ENCODE measurements at regions not wholly inside any gene's neighbourhood (a gene's known extent, or its start where the extent isn't known, plus 50 kb on each side); places are given as distances from the start of the nearest gene placed in this dataset.
A peak's percentile ranks its signal among the peaks of the same experiment; 100 is the strongest.

GRCh38 chr9:111102793-111103464 lies 64.7 kb upstream of the LPAR1 start:
- TF ChIP-seq, protein P1, sequence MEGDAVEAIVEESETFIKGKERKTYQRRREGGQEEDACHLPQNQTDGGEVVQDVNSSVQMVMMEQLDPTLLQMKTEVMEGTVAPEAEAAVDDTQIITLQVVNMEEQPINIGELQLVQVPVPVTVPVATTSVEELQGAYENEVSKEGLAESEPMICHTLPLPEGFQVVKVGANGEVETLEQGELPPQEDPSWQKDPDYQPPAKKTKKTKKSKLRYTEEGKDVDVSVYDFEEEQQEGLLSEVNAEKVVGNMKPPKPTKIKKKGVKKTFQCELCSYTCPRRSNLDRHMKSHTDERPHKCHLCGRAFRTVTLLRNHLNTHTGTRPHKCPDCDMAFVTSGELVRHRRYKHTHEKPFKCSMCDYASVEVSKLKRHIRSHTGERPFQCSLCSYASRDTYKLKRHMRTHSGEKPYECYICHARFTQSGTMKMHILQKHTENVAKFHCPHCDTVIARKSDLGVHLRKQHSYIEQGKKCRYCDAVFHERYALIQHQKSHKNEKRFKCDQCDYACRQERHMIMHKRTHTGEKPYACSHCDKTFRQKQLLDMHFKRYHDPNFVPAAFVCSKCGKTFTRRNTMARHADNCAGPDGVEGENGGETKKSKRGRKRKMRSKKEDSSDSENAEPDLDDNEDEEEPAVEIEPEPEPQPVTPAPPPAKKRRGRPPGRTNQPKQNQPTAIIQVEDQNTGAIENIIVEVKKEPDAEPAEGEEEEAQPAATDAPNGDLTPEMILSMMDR (IDR thresholded peaks at IDR 0.05), result no peak
- H3K4me1 ChIP-seq (ENCODE audit: low read depth), result no peaks in the 10 kb centered on the region
- no peaks in the 10 kb centered on the region for H3K9me3 ChIP-seq
- ATAC-seq, result no peak
- H3K36me3 ChIP-seq (ENCODE audit: low read depth), result no peaks in the 10 kb centered on the region
- H3K4me3 ChIP-seq, result no peak overlapping the region
- no peak for DNase-seq
- intact Hi-C loops (cut with DNase I, micrococcal nuclease), result no loop called here

DNA sequence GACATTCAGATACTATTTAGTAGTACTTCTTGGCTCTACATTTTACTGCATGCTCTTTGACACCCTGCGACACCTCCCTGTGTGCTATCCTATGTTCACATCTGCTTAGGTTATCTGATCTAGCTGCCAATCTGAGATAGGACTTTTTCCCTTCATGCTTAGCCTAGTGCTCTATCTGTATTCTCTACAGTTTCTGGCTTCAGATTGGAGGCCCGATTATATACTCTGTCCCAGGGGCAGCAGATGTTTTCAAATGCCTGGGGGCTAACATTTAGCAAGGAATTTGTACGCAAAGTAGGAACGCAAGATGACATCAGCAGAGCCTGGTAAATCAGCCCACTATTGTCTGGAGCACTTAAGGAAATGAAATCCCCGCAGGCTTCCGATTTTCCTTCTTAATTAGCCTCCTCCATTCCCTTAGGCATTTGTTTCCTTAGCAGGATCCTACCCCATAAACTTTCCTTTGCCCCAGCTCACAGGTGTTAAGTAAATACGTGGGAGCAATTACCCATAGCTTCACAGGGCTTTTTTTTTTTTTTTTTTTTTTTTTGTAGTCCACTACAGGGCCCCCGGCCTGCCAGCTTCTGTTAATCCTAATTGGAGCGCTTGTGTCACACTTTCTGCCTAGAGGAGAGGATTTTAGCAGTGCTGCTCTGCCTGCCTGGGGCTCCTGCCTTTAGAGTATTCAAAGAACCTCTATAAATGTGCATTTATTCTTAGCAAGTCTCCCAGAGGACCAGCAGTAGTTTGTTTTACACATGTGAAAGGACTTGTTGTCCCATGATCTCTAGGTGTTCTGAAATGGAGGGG lies 61.1 kb upstream of the LPAR1 start:
- no peaks in the 10 kb centered on the region for H3K9me3 ChIP-seq
- ATAC-seq (peak; percentile 77), DNase-seq (peak in 1 of 3 donors; percentile 12)
- intact Hi-C loops (cut with DNase I, micrococcal nuclease), result no loop called here
- H3K4me3 ChIP-seq, result no peak overlapping the region
- TF ChIP-seq, protein P1 (IDR thresholded peaks at IDR 0.05), result no peak
- H3K4me1 ChIP-seq (ENCODE audit: low read depth), result no peaks in the 10 kb centered on the region
- no peaks in the 10 kb centered on the region for H3K36me3 ChIP-seq (ENCODE audit: low read depth)

DNA sequence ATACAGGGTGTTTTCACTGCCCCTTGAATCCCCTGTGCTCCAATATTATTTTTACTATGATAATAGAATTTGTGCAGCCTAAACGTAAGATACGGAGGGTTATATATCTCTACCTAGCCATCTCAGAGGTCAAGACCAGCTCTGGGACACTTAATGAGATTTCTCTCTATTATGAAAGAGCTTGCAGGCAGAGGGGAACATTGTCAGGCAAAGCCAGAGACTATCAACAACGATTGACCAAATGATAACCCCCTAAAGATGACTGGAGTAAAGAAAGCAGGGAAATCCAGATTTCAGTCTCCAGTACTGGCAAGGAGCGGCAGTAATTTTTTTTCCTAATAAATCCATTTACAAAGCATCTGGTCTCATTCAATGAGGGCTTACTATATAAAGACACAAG lies 59.8 kb upstream of the LPAR1 start:
- Histone ChIP-seq H3K4me1 (ENCODE audit: low read depth) (no peaks in the 10 kb centered on the region), H3K36me3 (ENCODE audit: low read depth) (no peaks in the 10 kb centered on the region), H3K4me3 (no peak overlapping the region), H3K9me3 (no peaks in the 10 kb centered on the region)
- intact Hi-C loops (cut with DNase I, micrococcal nuclease), result no loop called here
- no peak for ATAC-seq
- TF ChIP-seq, protein P1 (IDR thresholded peaks at IDR 0.05), result no peak
- DNase-seq, result no peak

DNA sequence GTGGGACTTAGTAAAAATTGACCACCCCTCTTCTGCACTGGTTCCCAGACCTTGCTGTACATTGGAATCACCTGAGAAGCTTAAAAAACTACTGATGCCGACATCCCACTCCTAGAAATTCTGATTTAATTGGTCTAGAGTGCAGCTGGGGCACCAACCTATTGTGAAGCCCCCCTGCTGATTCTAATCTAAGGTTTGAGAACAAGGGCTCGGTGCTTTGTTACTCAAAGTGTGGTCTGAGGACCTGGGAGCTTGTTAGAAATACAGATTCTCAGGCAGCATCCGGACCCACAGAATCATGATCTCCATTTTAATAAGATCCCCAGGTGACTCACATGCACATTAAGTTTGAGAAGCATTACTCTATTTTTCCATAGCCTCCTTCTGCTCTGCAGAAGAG lies 57.8 kb upstream of the LPAR1 start:
- no peaks in the 10 kb centered on the region for H3K4me1 ChIP-seq (ENCODE audit: low read depth)
- intact Hi-C loops (cut with DNase I, micrococcal nuclease), result no loop called here
- H3K9me3 ChIP-seq, result no peaks in the 10 kb centered on the region
- DNase-seq (no peak), ATAC-seq (no peak)
- no peak overlapping the region for H3K4me3 ChIP-seq
- no peaks in the 10 kb centered on the region for H3K36me3 ChIP-seq (ENCODE audit: low read depth)
- TF ChIP-seq, protein P1 (IDR thresholded peaks at IDR 0.05), result no peak

DNA sequence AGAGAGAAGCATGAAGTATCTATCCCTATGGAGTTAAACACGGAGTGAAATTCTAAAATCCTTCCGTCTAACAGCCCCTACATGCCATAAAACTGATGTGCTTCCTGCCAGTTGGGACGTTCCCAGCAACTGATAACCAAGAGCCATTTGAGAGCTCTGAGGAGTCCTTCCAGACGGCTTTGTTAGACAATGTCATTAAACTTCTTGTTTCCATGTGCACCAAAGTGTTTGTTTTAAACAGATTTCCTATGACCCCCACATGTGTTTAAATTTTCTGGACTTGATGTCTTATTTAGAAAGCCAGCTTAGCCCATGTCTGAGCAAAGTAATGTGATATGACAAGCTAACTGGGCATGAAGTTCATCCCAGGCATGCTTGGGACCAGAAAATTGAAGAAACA lies 57.2 kb upstream of the LPAR1 start:
- TF ChIP-seq, protein P1 (IDR thresholded peaks at IDR 0.05), result no peak
- DNase-seq, result no peak
- Histone ChIP-seq H3K9me3 (no peaks in the 10 kb centered on the region), H3K4me3 (no peak overlapping the region), H3K4me1 (ENCODE audit: low read depth) (no peaks in the 10 kb centered on the region), H3K36me3 (ENCODE audit: low read depth) (no peaks in the 10 kb centered on the region)
- intact Hi-C loops (cut with DNase I, micrococcal nuclease), result no loop called here
- ATAC-seq, result no peak

Data from mucosa of descending colon (tissue), 3 donors.